ENCODE measurements at regions not wholly inside any gene's neighbourhood (a gene's known extent, or its start where the extent isn't known, plus 50 kb on each side); places are given as distances from the start of the nearest gene placed in this dataset.

DNA sequence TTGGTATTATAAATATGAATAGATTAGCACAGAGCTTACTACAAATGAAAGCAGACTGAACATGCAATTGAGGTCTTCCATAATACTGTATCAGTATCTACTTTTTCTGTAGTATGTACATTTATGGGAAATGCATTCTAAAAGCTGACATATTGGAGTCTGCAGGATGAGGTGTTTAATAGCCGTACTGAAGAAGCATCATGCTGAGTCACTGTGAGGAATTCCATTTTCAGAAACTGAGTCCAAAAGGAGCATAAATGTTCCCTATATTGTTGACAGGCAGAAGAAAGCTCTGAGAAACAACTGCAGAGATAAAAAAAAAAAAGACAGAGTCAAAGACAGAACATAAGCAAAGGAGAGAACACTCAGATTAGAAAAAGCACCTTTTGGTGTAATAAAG is 366.7 kb upstream of the SPHKAP start:
- no peak for DNase-seq (ENCODE audit: extremely low read depth, low read depth)
- TF ChIP-seq, protein P1, sequence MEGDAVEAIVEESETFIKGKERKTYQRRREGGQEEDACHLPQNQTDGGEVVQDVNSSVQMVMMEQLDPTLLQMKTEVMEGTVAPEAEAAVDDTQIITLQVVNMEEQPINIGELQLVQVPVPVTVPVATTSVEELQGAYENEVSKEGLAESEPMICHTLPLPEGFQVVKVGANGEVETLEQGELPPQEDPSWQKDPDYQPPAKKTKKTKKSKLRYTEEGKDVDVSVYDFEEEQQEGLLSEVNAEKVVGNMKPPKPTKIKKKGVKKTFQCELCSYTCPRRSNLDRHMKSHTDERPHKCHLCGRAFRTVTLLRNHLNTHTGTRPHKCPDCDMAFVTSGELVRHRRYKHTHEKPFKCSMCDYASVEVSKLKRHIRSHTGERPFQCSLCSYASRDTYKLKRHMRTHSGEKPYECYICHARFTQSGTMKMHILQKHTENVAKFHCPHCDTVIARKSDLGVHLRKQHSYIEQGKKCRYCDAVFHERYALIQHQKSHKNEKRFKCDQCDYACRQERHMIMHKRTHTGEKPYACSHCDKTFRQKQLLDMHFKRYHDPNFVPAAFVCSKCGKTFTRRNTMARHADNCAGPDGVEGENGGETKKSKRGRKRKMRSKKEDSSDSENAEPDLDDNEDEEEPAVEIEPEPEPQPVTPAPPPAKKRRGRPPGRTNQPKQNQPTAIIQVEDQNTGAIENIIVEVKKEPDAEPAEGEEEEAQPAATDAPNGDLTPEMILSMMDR (IDR thresholded peaks at IDR 0.05; ENCODE audit: low read depth, low read length): no peak

DNA sequence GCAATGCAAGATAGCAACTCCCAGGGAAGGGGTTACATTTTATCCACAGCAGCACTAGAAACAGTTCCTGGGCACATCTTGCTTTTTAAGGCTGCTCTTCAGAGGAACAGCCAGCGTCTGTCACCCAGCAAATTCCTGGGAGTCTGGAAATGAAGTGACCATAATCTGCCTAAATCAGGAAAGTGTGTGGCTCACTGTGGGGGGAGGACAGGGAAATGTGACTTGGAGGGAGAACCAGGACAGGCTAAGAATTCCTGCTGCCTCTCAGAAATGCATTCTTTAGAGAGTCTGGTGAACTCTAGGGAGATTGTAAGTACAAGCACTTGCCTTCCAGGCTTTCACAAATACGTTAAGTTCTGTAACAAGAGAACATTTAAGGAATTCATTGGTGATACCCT is 364.3 kb upstream of the SPHKAP start:
- TF ChIP-seq, protein P1 (IDR thresholded peaks at IDR 0.05; ENCODE audit: low read depth, low read length): no peak
- DNase-seq (ENCODE audit: extremely low read depth, low read depth): no peak

DNA sequence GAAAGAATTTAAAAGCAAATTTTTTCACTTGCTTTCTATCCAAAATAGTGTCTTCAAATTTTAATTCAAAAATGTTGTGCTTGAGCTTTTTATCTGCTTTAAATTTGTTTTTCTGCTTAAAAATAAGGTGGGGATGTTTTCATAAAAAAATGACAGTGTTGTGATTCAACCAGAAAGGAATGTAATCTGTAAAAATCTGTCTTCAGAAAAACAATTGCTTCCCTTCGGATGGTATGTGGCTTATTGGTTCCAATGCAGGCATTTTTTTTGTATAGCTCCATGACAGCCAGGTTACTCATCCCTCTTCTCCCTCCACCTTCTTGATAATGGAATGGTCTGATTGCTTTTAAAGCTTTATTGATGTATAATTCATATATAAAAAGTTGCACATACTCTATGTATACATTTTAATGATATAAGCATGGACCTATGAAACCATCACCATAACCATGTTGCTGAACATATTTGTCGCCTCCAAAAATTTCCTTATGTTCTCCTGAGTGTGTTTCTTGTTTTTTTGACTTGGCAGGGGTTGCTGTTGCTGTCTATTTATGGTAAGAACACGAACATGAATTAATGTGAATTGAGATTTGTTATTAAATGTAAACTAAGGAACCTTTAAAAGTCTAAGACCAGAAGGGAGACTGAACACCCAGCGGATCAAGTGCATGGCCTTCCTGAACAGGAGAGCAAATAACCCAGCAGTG is 363.7 kb upstream of the SPHKAP start:
- DNase-seq (ENCODE audit: extremely low read depth, low read depth): no peak
- TF ChIP-seq, protein P1 (IDR thresholded peaks at IDR 0.05; ENCODE audit: low read depth, low read length): no peak; the same call in 1 of the 2 replicates

DNA sequence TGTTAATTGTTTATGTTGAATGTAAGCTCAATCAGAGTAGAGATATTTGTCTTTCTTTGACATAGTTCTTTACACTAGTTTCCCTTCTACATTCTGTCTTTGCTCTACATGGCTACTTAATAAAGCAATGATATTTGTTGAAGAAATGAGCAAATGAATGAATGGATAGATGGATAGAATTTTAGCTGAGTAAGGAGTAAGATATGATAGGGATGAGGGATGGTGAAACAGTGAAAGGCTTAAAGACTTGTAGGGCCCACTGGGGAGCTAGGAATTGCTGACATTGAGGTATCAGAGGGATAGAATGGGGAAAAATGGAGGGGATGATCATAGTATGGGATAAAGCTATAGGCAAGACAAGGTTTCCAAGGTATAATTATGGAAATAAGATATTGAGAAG is 361.6 kb upstream of the SPHKAP start:
- TF ChIP-seq, protein P1 (IDR thresholded peaks at IDR 0.05; ENCODE audit: low read depth, low read length): no peak
- no peak for DNase-seq (ENCODE audit: extremely low read depth, low read depth)

DNA sequence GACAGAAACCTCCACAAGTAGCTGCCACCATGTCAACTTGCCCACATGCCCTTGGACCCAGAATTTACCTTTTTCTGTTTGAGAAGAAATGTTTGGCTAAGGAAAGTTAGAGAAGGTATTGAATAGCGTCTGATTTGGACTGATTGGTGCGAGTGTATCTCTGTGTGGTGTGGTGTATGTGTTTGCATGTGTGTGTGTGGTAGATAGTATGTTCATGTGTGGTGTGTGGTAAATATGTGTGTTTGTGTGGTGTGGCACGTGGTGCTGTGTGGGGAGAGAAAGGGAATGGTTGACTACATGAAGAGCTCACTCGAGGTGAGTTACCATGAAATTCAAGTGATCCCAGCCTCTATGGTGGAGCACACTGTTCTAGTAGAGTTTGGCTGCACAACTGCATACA is 360.8 kb upstream of the SPHKAP start:
- no peak for DNase-seq (ENCODE audit: extremely low read depth, low read depth)
- TF ChIP-seq, protein P1 (IDR thresholded peaks at IDR 0.05; ENCODE audit: low read depth, low read length): no peak

DNA sequence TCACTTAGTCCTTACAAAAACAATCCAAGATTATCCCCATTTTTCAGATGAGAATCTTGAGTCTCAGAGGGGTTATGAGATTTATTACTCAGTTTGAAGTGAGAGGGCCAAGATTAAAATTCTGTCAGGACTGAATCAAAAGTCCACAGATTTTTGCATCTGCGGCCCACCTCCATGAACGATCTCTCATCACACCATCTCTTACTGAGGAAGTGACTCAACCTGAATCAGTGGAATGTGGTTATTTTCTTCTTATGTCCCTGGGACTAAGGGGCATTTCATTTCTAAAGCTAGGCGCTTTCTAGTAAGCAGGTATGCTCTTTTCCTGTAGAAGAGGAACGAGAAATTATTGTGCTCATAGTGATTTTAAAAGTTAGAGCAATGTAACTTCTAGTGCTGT is 360.3 kb upstream of the SPHKAP start:
- TF ChIP-seq, protein P1 (IDR thresholded peaks at IDR 0.05; ENCODE audit: low read depth, low read length): no peak
- DNase-seq (ENCODE audit: extremely low read depth, low read depth): no peak

DNA sequence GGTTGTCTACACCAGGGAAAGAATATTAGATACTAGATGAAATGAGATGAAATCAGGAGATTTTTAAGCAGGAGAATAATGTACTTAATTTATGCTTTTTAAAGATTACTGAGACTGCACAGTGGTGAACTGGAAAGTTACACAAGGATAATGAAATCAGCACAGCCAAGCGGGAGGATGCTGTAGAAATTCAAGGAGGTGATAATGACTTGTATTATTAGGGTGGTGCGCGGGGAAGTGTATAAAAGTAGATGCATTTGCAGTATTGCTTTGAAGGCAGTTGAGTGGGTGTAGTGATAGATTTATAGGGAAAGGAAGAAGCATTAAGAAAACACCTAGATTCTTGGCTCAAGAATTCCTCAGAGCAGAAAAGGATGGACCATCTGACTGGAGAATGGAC is 359.5 kb upstream of the SPHKAP start:
- no peak for DNase-seq (ENCODE audit: extremely low read depth, low read depth)
- TF ChIP-seq, protein P1 (IDR thresholded peaks at IDR 0.05; ENCODE audit: low read depth, low read length): no peak
